ENCODE measurements at regions not wholly inside any gene's neighbourhood (a gene's known extent, or its start where the extent isn't known, plus 50 kb on each side); places are given as distances from the start of the nearest gene placed in this dataset.

DNA sequence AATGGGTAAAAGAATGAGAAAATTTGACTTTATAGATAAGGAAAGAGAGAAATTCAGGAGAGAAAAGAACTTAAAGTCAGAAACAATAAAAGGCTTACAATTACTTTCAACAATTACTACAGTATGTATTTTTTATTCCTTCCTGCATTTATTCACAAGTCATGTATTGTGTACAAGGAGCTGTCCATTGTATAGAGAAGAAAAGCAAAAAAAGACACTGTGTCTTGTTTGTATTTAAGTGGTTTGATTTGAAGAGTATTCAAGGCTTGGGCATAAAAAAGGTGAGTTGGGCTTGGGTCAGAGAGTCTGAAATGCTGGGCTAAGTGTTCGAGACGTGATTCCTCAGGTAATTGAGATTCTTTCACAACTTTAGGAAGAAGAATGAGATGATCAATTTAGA lies 394.2 kb upstream of the ROBO2 start:
- no peak for DNase-seq

DNA sequence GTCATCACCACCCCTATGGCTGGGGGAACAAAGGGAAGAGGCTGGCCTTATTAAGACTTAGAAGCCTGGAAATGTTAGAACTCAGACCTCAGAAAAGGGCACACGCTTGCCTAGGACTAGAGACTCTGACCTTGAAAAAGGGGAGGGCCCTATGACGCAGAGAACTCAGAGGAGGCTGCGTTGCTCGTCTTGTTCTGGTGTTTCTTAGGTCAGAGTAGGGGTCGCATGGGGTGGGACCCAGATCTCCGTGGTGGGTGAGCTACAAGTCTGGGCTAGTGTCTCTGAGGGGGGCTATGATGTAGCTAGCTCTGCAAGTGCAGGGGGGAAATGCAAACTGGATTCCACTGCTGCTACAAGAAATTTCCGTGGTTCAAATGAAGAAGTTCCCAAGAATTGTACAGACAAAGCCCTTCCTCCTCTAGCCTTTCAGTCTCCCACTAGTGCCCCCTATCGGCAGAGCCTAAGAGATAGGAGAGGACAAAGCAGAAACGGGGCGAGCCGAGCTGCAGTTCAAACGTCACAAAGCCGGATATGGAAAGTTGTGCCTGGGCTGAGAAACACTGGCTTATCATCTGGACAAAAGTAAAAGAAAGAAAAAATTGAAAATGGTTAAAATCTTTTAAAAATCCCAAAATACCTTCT lies 392.9 kb upstream of the ROBO2 start:
- no peak for DNase-seq

DNA sequence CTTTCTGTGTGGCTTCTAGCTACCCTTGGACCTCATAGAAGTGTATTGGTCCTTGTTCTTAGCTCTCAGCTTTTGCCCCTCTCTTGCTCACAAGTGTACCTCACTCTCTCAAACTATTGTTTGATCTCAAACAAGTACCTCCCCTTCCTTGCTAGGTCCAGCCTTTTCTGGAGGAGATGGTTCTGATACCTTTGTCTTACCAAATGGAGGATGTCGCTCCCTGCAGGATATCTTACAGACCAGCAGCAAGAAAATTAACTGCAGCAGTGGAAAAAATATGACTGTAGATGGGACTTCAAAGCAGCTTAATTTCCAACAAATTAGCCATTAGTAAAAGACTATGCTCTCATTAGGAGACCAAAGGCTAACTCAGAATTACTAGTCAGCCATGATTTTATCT lies 388.1 kb upstream of the ROBO2 start:
- no peak for DNase-seq

DNA sequence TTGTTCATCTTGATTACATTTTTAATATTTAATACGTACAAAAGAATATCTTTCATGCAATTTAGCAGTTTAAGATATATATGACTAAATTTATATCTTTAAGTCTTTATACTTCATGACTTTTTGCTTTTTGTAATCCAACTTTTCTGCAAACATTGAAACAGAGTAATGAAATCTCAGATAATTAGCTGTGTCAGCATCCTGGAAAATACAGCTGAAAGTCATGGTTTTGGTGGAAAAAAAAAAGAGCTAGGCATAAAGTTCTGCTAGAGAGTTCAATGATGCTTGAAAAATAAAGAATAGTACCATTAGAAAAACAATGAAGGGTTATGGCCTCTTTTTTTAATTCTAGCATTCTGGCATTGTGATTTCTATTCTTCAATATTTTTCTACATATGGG lies 387.4 kb upstream of the ROBO2 start:
- DNase-seq = no peak

DNA sequence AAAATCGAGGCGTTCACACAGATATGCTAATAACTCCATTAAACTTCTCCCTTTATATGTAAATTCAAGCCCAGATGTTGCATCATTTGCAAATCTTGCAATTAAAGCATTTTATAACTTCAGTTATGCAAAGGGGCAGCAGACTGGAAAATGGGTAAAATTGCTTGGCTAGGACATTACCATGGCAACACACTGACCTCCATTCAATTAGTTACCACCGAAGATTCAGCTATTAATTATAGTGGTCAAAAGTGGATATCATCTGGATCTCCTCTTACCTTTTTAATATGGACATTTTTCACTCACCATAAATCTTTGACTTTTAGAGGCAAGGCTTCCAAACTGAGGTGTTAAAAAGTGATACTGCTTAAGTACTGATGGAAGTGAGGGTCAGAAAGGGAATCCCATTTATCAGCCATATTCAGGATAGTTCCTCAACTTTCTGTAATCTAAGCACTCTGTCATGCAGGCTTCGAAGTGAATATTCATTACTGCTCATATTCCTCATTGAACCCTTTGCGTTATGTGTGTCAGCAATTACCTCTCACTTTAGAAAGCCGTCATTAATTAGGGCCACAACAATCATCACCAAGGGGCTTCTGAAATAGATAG lies 386.2 kb upstream of the ROBO2 start:
- DNase-seq = no peak

DNA sequence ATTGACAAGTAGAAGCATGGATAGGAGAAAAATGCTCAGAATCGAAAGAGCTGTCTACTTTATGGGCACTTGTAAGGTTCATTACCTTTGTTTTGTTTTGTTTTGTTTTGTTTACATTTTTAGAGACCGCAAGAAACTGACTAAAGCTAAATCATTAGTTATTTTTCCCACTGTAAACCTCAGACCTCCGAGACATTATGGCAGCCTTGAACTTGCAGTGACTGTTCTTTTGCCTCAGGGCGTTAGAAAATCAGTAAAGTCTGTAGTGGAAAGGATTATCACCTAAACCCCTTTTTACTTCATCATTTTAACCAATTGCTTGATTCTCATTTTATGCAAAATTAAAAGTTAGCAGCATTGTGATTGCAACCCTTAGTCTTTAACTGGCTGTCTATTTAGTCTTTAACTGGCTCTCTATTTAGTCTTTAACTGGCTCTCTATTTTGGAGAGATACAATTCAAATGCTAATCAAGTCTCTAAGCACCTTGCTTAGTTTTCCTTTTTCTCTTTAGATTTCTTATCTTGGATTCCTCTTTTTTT lies 383.3 kb upstream of the ROBO2 start:
- no peak for DNase-seq

DNA sequence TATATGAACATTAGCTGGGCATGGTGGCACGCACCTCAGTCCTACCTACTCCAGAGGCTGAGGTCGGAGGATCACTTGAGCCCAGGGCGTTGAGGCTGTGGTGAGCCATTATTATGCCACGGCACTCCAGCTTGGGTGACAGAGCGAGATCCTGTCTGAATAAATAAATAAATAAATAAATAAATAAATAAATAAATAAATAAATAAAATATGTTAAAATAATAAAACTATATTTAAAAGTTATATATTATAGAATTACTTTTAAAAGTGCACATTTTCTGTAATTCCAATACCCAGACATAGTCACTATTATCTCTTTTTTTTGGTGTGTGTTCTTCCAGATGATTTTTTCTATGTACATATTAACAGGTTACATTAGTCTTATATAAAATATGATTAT lies 382.0 kb upstream of the ROBO2 start:
- no peak for DNase-seq

DNA sequence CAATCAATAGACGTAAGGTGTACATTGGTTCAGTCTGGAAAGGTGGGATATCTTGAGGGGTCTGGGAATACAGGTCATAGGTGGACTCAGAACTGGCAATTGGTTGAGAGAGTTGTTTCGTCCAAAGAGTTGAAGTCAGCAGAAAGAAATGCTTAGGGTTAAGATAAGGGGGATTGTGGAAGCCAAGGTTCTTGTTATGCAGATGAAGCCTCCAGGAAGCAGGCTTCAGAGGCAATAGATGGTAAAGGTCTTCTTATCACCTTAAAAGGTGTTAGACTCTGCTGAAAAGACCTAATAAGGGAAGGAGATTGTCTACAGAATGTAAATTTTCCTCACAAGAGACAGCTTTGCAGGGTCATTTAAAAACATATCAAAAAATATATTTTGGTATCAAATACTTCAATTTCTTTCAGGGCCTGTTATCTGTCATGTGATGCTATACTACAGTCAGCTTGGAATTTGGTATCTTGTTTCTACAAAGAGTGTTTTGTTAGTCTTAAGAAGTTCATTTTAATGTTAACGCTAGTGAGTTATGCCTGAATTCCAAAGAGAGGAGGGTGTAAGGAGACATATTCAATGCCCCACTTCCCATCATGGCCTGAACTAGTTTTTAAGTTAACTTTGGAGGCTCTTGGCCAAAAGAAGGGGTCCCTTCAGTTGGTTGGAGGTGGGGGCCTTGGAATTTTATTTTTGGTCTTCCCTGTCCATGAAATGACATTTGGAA lies 378.2 kb upstream of the ROBO2 start:
- no peak for DNase-seq

DNA sequence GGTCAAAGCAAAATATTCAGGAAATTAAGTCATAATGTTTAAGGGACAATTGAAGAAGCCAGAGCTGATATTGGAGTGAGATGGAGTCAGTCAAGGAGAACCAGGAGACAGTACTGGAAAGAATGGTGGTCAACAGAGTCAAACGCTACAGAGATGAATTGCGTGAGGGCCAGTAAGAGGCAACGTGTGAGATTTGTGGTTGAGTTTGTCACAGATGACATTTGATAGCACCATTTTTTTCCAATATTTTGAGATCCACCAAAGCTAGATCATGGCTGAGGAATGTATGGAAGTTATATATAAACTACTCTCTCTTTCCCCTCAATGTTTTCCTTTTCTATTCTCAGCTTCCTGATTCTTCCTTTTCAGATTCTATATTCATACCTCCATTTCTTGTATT lies 375.1 kb upstream of the ROBO2 start:
- no peak for DNase-seq

DNA sequence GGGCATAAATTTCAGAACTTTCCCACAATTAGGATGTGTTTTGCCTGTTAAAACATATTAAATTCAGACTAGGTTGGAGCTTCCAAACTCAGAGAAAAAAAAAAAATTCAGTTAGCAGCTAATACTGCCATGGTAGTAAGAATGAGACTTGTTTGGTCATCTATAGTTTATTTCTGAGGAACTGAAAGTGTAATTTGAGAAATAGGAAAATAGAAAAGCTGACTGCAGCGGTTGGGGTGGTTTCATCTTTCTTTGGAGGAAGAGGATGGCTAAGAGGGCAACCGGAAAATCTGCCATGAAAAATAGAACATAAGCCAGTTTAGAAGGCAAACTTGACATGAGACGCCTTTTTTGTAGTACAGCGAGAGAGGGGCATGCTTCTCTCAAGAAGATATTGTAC lies 371.2 kb upstream of the ROBO2 start:
- no peak for DNase-seq

DNA sequence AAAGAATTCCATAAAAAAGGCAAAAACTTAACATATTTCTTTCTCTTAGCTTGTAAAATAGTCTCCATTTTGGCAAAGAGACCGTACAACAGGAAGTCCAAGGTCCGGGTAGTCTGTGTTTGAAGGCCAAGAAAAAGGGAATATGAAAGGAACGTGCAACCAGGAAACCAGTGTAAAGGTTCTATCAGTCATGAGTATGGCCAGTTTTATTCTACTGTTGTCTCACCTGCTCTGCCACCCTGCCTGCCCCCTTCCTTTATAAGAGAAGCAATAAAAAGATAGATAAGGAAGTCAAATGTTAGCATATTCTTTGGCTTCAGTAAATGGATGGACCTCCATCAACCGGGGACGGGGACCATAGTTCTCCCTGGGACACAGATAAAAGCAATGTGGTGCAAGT lies 370.6 kb upstream of the ROBO2 start:
- no peak for DNase-seq

DNA sequence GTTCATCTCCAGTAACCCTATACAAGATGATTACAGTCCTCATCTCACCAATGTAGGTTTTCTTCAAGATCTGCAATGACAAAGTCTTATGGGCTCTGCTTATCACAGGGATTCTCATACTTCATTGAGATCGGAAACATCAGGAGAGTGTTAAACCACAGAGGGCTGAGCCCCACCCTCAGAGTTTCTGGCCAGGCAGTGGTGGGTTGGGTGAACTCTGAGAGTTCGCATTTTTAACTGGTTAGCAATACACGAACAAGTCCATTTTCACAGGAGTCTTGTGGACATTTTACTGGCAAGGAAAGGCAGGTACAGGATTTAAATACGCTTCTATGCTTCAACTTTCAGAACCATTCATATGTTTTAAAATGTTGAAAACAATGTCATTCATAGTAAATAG lies 366.7 kb upstream of the ROBO2 start:
- DNase-seq = no peak

DNA sequence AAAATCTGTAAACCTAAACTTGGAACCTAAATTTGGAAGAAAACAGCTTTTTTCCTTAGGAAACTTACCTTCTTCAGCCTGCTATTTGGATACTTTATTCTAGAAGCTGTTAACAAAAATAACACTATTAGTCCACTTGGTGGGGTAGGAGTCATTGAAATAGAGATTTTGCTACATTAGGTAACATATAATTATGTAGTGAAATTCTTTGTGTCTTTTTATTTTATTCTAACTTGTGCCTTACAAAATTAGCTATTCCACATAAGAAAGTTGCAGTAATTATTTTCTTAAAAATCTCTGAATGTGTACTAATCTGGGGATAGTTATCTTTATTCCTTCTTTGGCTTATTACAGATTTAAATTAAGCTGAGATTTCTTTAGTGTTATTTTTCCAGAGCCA lies 360.4 kb upstream of the ROBO2 start:
- no peak for DNase-seq

DNA sequence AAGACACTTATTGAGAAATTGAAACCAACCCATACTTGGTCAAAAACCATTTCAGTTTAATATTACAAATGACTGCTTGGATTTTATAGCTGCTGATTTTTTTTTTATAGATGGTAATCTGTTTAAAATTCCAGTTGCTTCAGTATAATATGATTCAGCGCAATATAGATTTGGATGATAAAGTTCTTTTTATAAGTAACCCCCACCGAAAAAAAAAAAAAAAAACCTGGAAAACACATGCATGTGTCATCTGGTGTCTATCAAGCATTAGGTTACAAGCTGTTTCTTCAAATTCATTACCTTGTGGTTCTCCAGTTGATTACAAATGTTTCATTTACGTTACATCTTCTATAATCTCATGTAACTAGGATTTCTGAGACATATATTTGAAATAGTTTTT lies 356.6 kb upstream of the ROBO2 start:
- no peak for DNase-seq

DNA sequence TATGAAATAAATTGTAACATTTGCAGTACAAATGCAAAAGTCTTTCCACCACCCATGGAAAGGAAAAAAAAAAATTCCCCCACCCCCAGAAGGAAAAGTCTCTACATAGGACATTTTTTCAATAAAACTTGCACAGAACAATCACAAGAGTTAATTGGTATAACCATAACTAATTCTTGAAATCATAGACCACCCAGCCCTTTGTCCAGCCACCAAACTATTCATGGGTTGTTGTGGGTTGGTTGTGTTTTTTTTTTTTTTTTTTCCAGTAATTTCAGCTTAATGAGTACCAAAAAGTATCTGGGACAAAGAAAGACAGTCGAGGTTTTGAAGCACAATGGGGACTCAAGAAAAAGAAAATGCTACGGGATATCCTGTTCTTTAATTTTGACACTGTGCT lies 355.0 kb upstream of the ROBO2 start:
- no peak for DNase-seq

DNA sequence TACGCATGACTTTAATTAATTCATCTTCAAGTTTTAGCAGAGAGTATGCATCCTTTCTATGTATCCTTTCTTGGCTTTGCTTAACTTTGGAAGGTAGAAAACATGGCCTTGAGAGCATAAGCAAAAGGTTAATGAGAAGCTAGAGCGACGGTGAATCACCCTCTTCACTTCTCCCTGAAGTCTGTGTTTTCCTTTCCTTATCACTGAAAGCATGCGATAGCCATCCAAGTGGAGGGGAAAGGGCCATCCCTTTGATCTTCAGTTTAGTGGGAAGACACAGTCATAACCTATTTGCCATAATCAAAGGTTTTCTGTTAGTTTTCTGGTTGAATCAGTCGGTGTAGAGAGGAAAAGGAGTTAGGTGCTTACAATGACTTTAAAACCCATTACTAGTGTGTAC lies 354.0 kb upstream of the ROBO2 start:
- DNase-seq = no peak

DNA sequence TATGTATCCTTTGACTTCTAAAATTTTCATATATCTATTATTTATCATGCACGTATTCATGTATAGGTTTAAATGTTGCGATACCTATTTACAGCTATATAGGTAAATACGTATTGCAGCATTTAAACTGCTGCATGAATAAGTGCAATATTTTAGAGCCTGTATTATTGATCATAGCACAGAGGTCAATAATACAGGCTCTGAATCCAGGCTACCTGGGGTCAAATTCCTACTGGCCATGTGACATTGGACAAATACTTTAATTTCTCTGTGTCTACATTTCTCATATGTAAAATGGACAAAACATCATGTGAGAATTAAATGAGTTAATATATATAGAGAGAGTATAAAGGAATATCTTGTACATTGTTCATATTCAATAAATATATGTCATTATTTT lies 352.9 kb upstream of the ROBO2 start:
- no peak for DNase-seq

DNA sequence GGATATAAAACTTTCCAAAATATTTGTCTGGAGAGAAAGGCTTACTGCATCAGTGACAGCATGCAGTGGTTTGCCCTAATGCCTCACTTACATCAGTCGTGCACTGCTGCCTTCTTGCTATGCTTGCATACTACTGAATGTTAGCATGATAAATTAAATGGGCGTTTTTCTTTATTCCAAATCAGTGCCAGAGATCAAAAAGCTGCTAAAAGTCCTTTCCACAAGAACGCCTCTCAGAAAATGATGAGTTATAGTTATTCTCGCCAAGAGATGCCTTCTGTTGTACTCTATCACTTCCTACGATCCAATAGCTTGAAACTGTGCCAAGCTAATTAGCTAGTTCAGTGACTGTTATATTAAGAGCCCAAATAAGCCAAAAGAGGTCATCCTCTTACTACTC lies 345.8 kb upstream of the ROBO2 start:
- DNase-seq = no peak

DNA sequence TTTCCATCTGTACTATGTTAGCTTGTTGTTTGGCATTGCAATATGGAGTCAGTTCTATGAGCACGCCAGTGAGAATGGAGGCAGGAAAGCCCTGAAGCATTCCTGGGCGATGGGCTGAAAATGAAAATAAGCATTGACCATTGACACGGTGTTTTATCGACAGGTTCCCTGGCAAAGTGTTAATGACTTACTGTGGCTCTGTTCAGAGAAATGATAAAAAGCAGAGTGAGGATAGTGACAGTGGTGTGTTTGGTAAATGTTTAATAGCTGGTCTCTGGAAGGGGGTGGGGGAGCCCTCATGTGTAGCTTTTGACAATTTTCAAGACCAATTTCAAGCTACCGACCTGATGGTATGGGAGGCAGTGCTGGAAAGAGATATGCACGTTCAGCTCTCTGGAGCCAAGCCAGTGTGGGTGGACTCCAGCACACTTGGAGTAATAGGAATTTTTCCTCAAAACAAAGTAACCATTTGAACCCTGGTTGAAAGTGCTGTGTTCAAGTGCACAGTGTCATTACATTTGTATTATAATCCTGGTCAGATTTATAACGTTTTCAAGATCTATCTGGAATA lies 341.7 kb upstream of the ROBO2 start:
- DNase-seq = no peak

DNA sequence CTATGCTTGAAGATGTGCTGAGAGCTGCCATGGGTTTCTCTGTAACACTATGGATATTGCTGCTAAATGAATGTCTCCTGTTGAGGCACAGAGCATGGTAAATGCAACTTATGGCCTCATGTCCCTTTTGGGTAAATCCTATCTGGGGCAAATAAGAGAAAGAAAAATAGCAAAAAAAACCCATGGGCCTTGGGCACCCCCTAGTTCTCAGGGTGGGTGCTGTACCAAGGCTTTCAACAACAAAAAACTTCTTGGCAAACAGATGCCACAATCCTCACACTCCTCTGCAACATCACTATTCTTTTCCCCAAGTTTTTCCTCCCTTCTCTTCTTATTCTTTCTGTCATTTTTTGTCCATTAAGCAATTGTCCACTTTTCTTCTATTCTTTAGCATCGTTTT lies 340.1 kb upstream of the ROBO2 start:
- DNase-seq = no peak

DNA sequence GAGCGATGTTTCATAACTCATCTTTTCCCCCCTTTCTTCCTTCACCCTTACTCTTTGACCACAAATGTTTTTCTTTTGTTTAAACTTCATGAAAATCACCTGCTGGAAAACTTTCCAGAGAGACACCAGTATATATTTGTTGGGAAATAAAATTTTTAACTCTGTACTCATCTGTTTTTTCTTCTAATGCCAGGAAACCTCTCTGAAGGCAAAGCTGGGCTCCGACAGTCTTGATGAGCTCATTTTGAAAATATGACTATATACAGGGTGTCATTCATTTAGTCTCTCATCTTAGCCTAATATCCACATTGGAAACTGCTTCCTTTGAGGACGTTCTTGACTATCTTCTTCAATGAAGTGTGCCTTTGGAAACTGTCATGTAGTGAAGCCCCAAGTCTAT lies 339.6 kb upstream of the ROBO2 start:
- no peak for DNase-seq

DNA sequence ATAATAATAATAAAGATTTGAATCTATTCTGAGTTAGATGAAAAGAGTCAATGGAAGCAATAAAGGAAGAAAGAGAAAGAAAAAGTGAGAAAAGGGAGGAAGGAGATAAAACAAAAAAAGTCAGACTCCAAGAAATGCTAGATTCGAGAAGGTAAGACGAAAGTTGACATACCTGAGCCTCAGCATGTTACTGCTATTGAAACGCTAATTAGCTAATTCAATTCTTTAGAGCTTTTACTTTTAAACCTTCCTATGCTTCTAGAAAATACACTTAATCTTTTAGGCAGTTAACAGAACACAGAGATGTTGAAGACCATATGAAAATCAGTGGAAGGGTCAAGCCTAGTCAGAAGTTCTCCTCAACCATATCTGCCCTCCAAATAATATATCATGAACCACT lies 337.2 kb upstream of the ROBO2 start:
- DNase-seq = no peak

DNA sequence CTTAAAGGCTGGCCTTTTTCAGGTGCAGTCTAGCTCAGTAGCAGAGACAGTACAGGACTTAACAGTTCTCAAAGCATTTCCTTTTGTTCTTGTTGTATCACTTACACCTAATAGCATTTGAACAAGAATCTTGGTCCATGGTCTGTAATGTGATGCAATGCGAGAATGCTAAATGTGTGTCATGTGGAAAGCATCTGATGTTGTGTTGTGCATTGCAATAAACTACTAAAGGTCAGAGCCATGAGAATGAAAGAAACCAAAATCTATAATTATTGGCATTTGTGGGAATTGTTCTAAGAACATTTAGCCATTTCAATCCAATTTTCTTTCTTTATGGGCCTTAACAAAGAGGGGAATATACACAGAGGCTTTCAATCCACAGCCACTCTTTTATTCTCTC lies 324.5 kb upstream of the ROBO2 start:
- DNase-seq = no peak

DNA sequence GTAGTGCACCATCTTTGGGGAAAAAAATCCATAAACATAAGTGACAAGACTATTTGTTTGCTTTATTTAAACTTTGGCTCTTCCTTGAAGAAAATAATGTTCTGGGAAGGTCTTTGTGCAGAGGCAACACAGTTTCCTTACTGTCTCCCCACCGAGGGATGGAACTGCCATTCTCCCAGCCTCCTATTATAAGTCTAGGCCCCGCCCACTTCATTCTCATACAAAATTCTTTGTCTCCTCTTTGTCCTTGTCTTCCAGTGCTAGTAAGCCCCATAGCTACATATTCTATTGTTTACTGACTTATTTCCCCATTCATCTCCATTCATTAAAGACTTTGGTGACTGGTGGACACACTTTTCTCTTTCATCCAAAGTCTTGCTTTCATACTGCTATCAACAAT lies 316.5 kb upstream of the ROBO2 start:
- DNase-seq = no peak
